ENCODE measurements at regions not wholly inside any gene's neighbourhood (a gene's known extent, or its start where the extent isn't known, plus 50 kb on each side); places are given as distances from the start of the nearest gene placed in this dataset.

DNA sequence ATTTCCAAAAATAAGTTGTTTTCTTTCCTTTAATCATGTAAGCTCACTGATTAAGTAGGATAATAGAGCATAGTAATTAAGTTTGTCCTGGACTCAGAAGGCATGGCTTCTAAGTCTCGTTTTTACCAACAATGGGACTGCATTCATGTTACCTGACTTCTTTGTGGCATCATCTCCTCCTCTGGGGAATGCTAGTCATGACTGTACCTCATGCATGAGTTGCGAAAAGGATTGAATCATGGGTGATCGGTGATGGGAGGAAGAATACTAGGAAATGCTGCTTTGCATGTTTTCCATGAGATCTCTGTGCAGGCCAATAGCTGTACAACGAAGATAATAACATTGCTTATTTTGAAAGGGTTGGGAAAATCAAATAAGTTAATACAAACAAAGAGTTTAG is 981.6 kb downstream of the CNTNAP5 start:
- TF ChIP-seq SP1 (IDR thresholded peaks at IDR 0.05) = no peak
- TF ChIP-seq BHLHE40 (IDR thresholded peaks at IDR 0.05; ENCODE audit: borderline replicate concordance) = no peak
- TF ChIP-seq FOXM1 (IDR thresholded peaks at IDR 0.05; ENCODE audit: borderline replicate concordance) = no peak

Data from HEK293T (cell line).